Activated CD4-positive, alpha-beta T cell treated with anti-CD3 and anti-CD28 coated beads, Interleukin-2, Interleukin-6, amounts not matched to agents 100 ng/mL and 50 ng/mL, durations not matched to agents 16 hours and 8 hours (primary cell): ENCODE measurements at regions not wholly inside any gene's neighbourhood (a gene's known extent, or its start where the extent isn't known, plus 50 kb on each side); places are given as distances from the start of the nearest gene placed in this dataset.
"Not testable (repeated sequence)": the region's sequence is repeated elsewhere in the genome, so short reads cannot be mapped to it uniquely, and the experiment has no call there.

Experiments
- DNase-seq: peaks from one replicate; pipeline ENCODE4 v3.0.0-alpha.2; 2020

- no peak for DNase-seq
These were observed 108.2 kb upstream of the MAMLD1 start for GRCh38 chrX:150254909-150255308.

GRCh38 chrX:150255441-150256296 is 107.4 kb upstream of the MAMLD1 start:
- no peak for DNase-seq

GRCh38 chrX:150256297-150256650 is 106.8 kb upstream of the MAMLD1 start:
- no peak for DNase-seq

- no peak for DNase-seq
These were observed 105.6 kb upstream of the MAMLD1 start for GRCh38 chrX:150257353-150258175.

- no peak for DNase-seq
These were observed 105.0 kb upstream of the MAMLD1 start for GRCh38 chrX:150258176-150258425.

GRCh38 chrX:150258463-150259430 is 104.4 kb upstream of the MAMLD1 start:
- DNase-seq: no peak

- no peak for DNase-seq
These were observed 100.7 kb upstream of the MAMLD1 start for GRCh38 chrX:150262456-150262855.

GRCh38 chrX:150268839-150269355 is 94.2 kb upstream of the MAMLD1 start:
- DNase-seq: no peak

GRCh38 chrX:150269605-150270254 is 93.4 kb upstream of the MAMLD1 start:
- DNase-seq: no peak

- no peak for DNase-seq
These were observed 92.5 kb upstream of the MAMLD1 start for GRCh38 chrX:150270622-150271021.

GRCh38 chrX:150273575-150274294 is 89.4 kb upstream of the MAMLD1 start:
- not testable (repeated sequence) for DNase-seq

GRCh38 chrX:150282953-150283352 is 80.2 kb upstream of the MAMLD1 start:
- DNase-seq: no peak

GRCh38 chrX:150291014-150291413 is 72.1 kb upstream of the MAMLD1 start:
- DNase-seq: no peak

- no peak for DNase-seq
These were observed 69.7 kb upstream of the MAMLD1 start for GRCh38 chrX:150293311-150294013.

GRCh38 chrX:150298841-150299551 is 64.1 kb upstream of the MAMLD1 start:
- DNase-seq: no peak

GRCh38 chrX:150299579-150299978 is 63.5 kb upstream of the MAMLD1 start:
- no peak for DNase-seq

GRCh38 chrX:150303386-150304097 is 59.6 kb upstream of the MAMLD1 start:
- no peak for DNase-seq

- DNase-seq: no peak
These were observed 57.1 kb upstream of the MAMLD1 start for GRCh38 chrX:150306002-150306401.

GRCh38 chrX:150308041-150308440 is 55.1 kb upstream of the MAMLD1 start:
- DNase-seq: no peak
